ENCODE measurements at regions not wholly inside any gene's neighbourhood (a gene's known extent, or its start where the extent isn't known, plus 50 kb on each side); places are given as distances from the start of the nearest gene placed in this dataset.

DNA sequence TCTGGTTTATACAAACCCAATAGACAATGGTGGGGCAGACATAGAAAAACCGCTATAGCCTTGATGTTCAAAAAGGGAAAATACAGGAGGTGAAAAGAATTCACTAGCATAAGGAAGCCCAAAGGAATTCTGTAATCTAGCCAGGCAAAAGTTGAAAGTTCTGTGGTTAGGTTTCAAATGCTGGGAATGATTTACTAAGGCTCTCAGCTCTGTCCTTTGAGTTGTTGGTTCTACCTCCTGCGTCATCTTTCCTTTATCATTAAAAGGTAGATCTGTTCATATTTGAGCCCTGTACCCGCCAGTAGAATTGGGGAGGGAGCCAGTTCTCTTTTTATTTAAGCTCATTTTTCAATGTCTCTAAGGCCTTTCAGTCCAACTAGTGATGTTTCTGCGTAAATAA is 866.5 kb downstream of the IGSF11 start:
- TF ChIP-seq EZH2phosphoT487 (IDR thresholded peaks at IDR 0.05; ENCODE audit: low read length): no peak
- TF ChIP-seq, protein P1, sequence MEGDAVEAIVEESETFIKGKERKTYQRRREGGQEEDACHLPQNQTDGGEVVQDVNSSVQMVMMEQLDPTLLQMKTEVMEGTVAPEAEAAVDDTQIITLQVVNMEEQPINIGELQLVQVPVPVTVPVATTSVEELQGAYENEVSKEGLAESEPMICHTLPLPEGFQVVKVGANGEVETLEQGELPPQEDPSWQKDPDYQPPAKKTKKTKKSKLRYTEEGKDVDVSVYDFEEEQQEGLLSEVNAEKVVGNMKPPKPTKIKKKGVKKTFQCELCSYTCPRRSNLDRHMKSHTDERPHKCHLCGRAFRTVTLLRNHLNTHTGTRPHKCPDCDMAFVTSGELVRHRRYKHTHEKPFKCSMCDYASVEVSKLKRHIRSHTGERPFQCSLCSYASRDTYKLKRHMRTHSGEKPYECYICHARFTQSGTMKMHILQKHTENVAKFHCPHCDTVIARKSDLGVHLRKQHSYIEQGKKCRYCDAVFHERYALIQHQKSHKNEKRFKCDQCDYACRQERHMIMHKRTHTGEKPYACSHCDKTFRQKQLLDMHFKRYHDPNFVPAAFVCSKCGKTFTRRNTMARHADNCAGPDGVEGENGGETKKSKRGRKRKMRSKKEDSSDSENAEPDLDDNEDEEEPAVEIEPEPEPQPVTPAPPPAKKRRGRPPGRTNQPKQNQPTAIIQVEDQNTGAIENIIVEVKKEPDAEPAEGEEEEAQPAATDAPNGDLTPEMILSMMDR (IDR thresholded peaks at IDR 0.05; ENCODE audit: low read length): no peak
- no peak for TF ChIP-seq EZH2 (optimal IDR thresholded peaks at IDR 0.05; ENCODE audit: low read depth, low read length)

All from MM.1S (cell line).